ENCODE measurements at regions not wholly inside any gene's neighbourhood (a gene's known extent, or its start where the extent isn't known, plus 50 kb on each side); places are given as distances from the start of the nearest gene placed in this dataset.

DNA sequence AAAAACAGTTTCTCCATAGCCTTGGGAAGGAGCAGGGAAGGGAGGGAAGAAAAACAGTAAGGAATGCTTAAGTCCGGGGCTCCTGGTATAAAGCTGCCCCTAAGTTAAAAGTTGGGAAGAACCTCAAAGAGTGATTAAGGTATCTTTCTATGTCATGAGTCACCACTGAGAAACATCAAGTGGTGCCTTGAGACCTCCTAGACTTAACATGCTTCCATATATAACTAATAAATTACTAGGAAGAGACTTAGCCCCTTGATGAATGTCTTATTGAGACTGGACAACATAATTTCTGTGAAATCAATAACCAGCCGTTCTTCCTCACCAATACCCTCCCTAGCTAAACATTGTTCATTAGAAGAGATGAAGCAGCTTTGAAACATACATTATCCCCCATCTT lies 121.8 kb upstream of the SLC44A3 start:
- no peaks in the 10 kb centered on the region for H3K27me3 ChIP-seq (ENCODE audit: control insufficient read depth, insufficient read depth, low read length)
- TF ChIP-seq, protein P1, sequence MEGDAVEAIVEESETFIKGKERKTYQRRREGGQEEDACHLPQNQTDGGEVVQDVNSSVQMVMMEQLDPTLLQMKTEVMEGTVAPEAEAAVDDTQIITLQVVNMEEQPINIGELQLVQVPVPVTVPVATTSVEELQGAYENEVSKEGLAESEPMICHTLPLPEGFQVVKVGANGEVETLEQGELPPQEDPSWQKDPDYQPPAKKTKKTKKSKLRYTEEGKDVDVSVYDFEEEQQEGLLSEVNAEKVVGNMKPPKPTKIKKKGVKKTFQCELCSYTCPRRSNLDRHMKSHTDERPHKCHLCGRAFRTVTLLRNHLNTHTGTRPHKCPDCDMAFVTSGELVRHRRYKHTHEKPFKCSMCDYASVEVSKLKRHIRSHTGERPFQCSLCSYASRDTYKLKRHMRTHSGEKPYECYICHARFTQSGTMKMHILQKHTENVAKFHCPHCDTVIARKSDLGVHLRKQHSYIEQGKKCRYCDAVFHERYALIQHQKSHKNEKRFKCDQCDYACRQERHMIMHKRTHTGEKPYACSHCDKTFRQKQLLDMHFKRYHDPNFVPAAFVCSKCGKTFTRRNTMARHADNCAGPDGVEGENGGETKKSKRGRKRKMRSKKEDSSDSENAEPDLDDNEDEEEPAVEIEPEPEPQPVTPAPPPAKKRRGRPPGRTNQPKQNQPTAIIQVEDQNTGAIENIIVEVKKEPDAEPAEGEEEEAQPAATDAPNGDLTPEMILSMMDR (IDR thresholded peaks at IDR 0.05; ENCODE audit: insufficient read depth, low read length, poor library complexity, severe bottlenecking), result no peak
- no peak overlapping the region for H3K4me3 ChIP-seq (ENCODE audit: low read depth, low read length)
- DNase-seq (ENCODE audit: low read depth), result no peak
- H3K36me3 ChIP-seq (ENCODE audit: control insufficient read depth, insufficient read depth, low read length), result no peaks in the 10 kb centered on the region

- Histone ChIP-seq H3K36me3 (ENCODE audit: control insufficient read depth, insufficient read depth, low read length) (no peaks in the 10 kb centered on the region), H3K27me3 (ENCODE audit: control insufficient read depth, insufficient read depth, low read length) (no peaks in the 10 kb centered on the region), H3K4me3 (ENCODE audit: low read depth, low read length) (no peak overlapping the region)
- TF ChIP-seq, protein P1 (IDR thresholded peaks at IDR 0.05; ENCODE audit: insufficient read depth, low read length, poor library complexity, severe bottlenecking), result no peak
- DNase-seq (ENCODE audit: low read depth), result no peak
Measured at GRCh38 chr1:94697839-94698238, 122.3 kb upstream of the SLC44A3 start.

GRCh38 chr1:94694226-94694915 lies 125.8 kb upstream of the SLC44A3 start:
- H3K27me3 ChIP-seq (ENCODE audit: control insufficient read depth, insufficient read depth, low read length), result no peaks in the 10 kb centered on the region
- H3K36me3 ChIP-seq (ENCODE audit: control insufficient read depth, insufficient read depth, low read length), result no peaks in the 10 kb centered on the region
- H3K4me3 ChIP-seq (ENCODE audit: low read depth, low read length), result no peak overlapping the region
- DNase-seq (ENCODE audit: low read depth), result no peak
- TF ChIP-seq, protein P1 (IDR thresholded peaks at IDR 0.05; ENCODE audit: insufficient read depth, low read length, poor library complexity, severe bottlenecking), result no peak

DNA sequence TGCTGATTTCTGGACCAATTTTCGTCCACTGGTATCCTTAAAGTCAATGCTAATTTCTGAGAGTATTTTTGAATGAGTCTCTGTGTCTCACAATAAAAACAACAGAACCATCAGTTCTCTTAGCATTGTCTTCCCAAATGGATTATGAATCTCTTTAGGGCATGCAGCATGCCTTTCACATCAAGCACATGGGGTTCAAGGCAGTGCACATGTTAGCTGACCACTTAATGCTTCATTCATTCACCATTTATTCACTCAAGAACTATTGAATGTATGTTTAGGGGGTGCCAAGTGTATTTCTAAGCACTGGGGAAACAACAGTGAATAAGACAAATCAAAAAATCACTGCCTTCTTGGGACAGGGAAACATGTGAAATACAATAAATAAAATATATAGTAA lies 126.7 kb upstream of the SLC44A3 start:
- no peaks in the 10 kb centered on the region for H3K36me3 ChIP-seq (ENCODE audit: control insufficient read depth, insufficient read depth, low read length)
- TF ChIP-seq, protein P1 (IDR thresholded peaks at IDR 0.05; ENCODE audit: insufficient read depth, low read length, poor library complexity, severe bottlenecking), result no peak
- no peak overlapping the region for H3K4me3 ChIP-seq (ENCODE audit: low read depth, low read length)
- no peaks in the 10 kb centered on the region for H3K27me3 ChIP-seq (ENCODE audit: control insufficient read depth, insufficient read depth, low read length)
- DNase-seq (ENCODE audit: low read depth), result no peak

- Histone ChIP-seq H3K36me3 (ENCODE audit: control insufficient read depth, insufficient read depth, low read length) (no peaks in the 10 kb centered on the region), H3K27me3 (ENCODE audit: control insufficient read depth, insufficient read depth, low read length) (no peaks in the 10 kb centered on the region), H3K4me3 (ENCODE audit: low read depth, low read length) (no peak overlapping the region)
- TF ChIP-seq, protein P1 (IDR thresholded peaks at IDR 0.05; ENCODE audit: insufficient read depth, low read length, poor library complexity, severe bottlenecking), result no peak
- no peak for DNase-seq (ENCODE audit: low read depth)
Measured at GRCh38 chr1:94693029-94693428, 127.1 kb upstream of the SLC44A3 start.

- no peak for DNase-seq (ENCODE audit: low read depth)
- H3K36me3 ChIP-seq (ENCODE audit: control insufficient read depth, insufficient read depth, low read length), result no peaks in the 10 kb centered on the region
- H3K27me3 ChIP-seq (ENCODE audit: control insufficient read depth, insufficient read depth, low read length), result no peaks in the 10 kb centered on the region
- TF ChIP-seq, protein P1 (IDR thresholded peaks at IDR 0.05; ENCODE audit: insufficient read depth, low read length, poor library complexity, severe bottlenecking), result no peak
- no peak overlapping the region for H3K4me3 ChIP-seq (ENCODE audit: low read depth, low read length)
Measured at GRCh38 chr1:94688646-94689045, 131.5 kb upstream of the SLC44A3 start.

Data from kidney epithelial cell (primary cell).